Mucosa of descending colon (tissue), 3 donors: ENCODE measurements at regions not wholly inside any gene's neighbourhood (a gene's known extent, or its start where the extent isn't known, plus 50 kb on each side); places are given as distances from the start of the nearest gene placed in this dataset.

Experiments used
- ATAC-seq: fragments of 200-7000 bp; cut with Tn5 transposase; one replicate; pipeline ENCODE4 v1.9.1; 2020; ENCODE audit warnings: mild to moderate bottlenecking, moderate library complexity
- DNase-seq, 3 donors: peaks; one replicate each; pipeline ENCODE4 v3.0.0-alpha.2; 2020
- H3K36me3 ChIP-seq: fragments of 200-600 bp; one replicate; pipeline ENCODE4 v1.8.0; 2021; ENCODE audit warnings: low read depth, mild to moderate bottlenecking
- H3K4me1 ChIP-seq: fragments of 200-600 bp; one replicate; pipeline ENCODE4 v1.8.0; 2021; ENCODE audit warnings: low read depth, mild to moderate bottlenecking
- H3K4me3 ChIP-seq: fragments of 200-600 bp; one replicate; pipeline ENCODE4 v1.8.0; 2021; ENCODE audit warnings: mild to moderate bottlenecking
- H3K9me3 ChIP-seq: fragments of 200-600 bp; one replicate; pipeline ENCODE4 v1.8.0; 2021; ENCODE audit warnings: mild to moderate bottlenecking
- intact Hi-C, 2 donors: fragments of 100-400 bp; cut with DNase I in 1 of 2; cut with micrococcal nuclease in 1 of 2; formaldehyde crosslinking; loops; one replicate each; pipeline versions ENCODE4 v1.11.0 to v1.11.1; 2022; cut with DNase I, micrococcal nuclease
- TF ChIP-seq, protein P1 (sequence below): fragments of 200-600 bp; IDR thresholded peaks from one replicate; pipeline ENCODE4 v1.8.0; 2022; ENCODE audit warnings: antibody characterized with exemption, mild to moderate bottlenecking
- donor health status: DM: no; HTN: no; CAD: no; lungs with moderate emphysema.
- donor health status: DM: no; HTN: no; CAD: no.
- donor health status: DM: no; HTN: yes; CAD: no.

DNA sequence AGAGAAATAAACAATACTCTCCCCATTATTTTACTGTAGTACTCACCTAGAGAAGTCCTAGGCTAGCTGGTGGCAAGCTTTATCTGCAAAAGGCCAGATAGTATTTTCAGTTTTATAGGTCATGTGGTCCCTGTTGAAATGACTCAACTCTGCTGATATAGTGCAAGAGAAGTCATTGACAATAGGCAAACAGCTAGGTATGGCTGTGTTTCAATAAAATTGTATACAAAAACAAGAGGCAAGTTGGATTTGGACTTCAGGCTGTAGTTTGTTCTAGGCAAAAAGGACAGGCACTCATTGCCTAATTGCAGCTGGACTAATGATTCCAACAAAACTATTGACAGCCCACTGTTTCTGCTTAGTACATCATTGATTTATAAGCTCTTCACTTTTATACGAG lies 328.0 kb upstream of the PDZRN3 start:
- intact Hi-C loops: no loop called here
- no peaks in the 10 kb centered on the region for H3K36me3 ChIP-seq
- ATAC-seq (no peak), DNase-seq (no peak)
- no peak overlapping the region for H3K4me3 ChIP-seq
- no peaks in the 10 kb centered on the region for H3K4me1 ChIP-seq
- TF ChIP-seq, protein P1, sequence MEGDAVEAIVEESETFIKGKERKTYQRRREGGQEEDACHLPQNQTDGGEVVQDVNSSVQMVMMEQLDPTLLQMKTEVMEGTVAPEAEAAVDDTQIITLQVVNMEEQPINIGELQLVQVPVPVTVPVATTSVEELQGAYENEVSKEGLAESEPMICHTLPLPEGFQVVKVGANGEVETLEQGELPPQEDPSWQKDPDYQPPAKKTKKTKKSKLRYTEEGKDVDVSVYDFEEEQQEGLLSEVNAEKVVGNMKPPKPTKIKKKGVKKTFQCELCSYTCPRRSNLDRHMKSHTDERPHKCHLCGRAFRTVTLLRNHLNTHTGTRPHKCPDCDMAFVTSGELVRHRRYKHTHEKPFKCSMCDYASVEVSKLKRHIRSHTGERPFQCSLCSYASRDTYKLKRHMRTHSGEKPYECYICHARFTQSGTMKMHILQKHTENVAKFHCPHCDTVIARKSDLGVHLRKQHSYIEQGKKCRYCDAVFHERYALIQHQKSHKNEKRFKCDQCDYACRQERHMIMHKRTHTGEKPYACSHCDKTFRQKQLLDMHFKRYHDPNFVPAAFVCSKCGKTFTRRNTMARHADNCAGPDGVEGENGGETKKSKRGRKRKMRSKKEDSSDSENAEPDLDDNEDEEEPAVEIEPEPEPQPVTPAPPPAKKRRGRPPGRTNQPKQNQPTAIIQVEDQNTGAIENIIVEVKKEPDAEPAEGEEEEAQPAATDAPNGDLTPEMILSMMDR: no peak
- H3K9me3 ChIP-seq: no peaks in the 10 kb centered on the region

DNA sequence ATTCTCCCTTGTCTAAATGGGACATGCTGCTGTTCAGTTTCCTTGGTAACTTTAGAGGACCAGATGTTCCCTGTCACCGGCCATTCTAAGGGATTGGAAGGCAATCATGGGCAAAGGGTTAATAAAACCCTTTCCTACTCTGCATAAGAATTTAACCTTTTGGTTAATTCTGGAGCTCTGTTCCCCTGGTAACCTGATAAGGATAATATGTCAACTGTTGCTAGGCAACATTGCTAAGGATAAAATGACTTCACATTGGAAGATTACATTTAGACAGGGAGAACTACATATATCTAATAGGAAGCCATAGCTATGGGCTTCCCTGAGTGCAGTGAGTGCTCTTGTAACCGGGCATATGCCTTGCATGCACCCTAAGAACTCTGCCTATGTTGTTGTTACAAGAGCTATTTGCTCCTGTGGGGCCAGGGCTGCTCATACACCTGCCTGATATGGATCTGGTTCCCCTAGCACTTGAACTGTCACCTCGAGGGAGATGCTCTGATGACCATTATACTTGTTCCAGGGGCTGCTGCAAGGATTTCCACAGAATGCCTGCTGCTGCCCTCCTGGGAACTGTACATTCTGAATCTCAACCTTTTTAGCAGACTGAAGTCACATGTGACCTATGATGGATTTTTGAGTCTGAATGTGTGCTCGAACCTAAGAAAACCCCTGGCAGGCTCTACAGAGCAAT lies 326.3 kb upstream of the PDZRN3 start:
- TF ChIP-seq, protein P1: no peak
- DNase-seq: no peak

DNA sequence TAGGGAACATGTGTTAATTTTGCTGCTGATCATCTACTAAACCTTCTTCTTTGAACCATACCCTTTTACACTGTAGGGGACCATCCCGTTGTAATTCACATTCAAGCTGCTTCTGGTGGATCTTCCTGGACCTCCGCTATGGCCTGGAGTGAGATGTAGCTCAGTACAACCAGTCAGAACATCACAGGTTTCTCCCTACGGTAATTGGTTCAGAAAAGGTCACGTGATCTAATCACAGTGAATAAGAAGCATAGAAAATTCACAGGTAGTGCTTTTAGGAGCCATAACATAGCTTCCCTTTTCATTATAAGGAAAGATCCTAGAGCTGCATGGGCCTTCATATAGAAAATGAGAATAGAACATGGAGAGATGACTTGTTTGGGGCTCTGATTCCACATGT lies 320.8 kb upstream of the PDZRN3 start:
- DNase-seq (no peak), ATAC-seq (no peak)
- no peaks in the 10 kb centered on the region for H3K4me1 ChIP-seq
- no peaks in the 10 kb centered on the region for H3K9me3 ChIP-seq
- intact Hi-C loops: no loop called here
- TF ChIP-seq, protein P1: no peak
- H3K36me3 ChIP-seq: no peaks in the 10 kb centered on the region
- H3K4me3 ChIP-seq: no peak overlapping the region

More for the DNA sequence above, 326.3 kb upstream of the PDZRN3 start:
- H3K4me3 ChIP-seq: no peak overlapping the region
- no peak for ATAC-seq
- H3K36me3 ChIP-seq: no peaks in the 10 kb centered on the region
- no peaks in the 10 kb centered on the region for H3K4me1 ChIP-seq
- no peaks in the 10 kb centered on the region for H3K9me3 ChIP-seq
- intact Hi-C loops: no loop called here

DNA sequence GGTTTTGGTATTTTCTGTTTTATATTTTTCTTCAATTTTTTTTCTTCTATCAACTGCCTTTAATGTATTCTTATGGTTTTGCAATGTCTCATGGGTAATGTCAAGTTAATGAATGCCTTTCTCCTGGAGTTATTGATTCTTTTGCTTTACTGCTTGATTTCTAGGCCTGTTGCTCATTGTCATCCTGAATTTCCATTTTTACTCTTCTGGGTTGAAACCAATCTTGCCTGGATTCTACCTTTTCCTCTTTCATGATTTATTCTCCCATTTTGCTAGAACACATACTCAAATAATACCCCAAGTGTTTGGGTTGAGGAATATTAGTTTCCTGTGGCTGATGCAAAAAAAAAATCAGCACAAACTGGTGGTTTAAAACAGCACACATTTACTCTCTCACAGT lies 315.2 kb upstream of the PDZRN3 start:
- Histone ChIP-seq H3K4me3 (no peak overlapping the region), H3K4me1 (no peaks in the 10 kb centered on the region), H3K36me3 (no peaks in the 10 kb centered on the region), H3K9me3 (no peaks in the 10 kb centered on the region)
- DNase-seq (no peak), ATAC-seq (no peak)
- TF ChIP-seq, protein P1: no peak
- intact Hi-C loops: no loop called here

DNA sequence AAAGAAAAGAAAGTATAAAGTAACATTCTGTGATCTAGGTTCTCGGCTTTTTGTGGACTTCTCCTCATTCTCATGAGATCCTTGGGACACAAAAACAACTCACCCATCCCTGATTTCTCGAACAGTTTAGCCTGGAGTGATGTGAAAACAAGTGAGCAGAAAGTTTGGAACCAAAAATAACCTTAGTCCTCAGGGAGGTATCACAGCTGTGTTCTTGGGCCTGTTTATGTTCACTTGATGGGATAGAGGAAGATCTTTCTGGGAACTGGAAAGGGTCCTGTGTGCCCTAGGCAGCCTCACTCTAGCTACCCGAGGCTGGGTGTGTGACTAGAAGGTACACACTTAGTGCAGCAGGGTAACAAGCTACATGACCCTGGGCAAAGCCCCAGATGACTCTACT lies 308.8 kb upstream of the PDZRN3 start:
- Histone ChIP-seq H3K36me3 (no peaks in the 10 kb centered on the region), H3K4me1 (no peaks in the 10 kb centered on the region), H3K4me3 (no peak overlapping the region), H3K9me3 (no peaks in the 10 kb centered on the region)
- ATAC-seq: no peak
- TF ChIP-seq, protein P1: no peak
- no peak for DNase-seq
- intact Hi-C loops: no loop called here

DNA sequence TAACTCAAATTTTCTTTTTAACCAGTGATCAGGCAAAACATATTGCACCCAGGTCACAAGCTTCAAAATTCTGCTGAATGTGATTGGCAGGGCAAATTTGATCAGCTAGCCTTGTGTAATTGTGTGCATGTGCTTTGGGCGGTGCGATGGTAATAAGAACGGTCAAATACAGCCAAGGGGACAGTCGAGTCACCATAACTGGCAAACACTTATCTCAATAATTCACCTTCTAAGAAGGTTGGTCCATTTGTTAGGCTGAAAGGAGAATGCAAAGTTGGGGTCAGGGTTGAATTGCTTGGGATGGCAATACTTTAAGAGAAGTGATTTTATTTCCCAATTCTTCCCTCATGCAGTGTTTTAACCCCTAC lies 302.4 kb upstream of the PDZRN3 start:
- Histone ChIP-seq H3K4me3 (no peak overlapping the region), H3K4me1 (no peaks in the 10 kb centered on the region), H3K9me3 (no peaks in the 10 kb centered on the region), H3K36me3 (no peaks in the 10 kb centered on the region)
- ATAC-seq: no peak
- intact Hi-C loops: no loop called here
- no peak for DNase-seq
- TF ChIP-seq, protein P1: no peak
